Progenitor cell of endocrine pancreas (in vitro differentiated cells): ENCODE measurements at regions not wholly inside any gene's neighbourhood (a gene's known extent, or its start where the extent isn't known, plus 50 kb on each side); places are given as distances from the start of the nearest gene placed in this dataset.

Experiments
- DNase-seq: peaks from one replicate; pipeline ENCODE4 v3.0.0; 2021; ENCODE audit warnings: low spot score; ENCODE audit not compliant: unreplicated experiment
- H3K27ac Mint-ChIP-seq: 2 replicates; pipeline ENCODE4 v1.8.0; 2021; ENCODE audit warnings: mild to moderate bottlenecking, moderate library complexity, mixed read lengths
- H3K27me3 Mint-ChIP-seq: 2 replicates; pipeline ENCODE4 v1.8.0; 2021; ENCODE audit warnings: mixed read lengths
- H3K36me3 Mint-ChIP-seq: 2 replicates; pipeline ENCODE4 v1.8.0; 2022; ENCODE audit warnings: mixed read lengths; ENCODE audit not compliant: insufficient read depth
- H3K4me1 Mint-ChIP-seq: 2 replicates; pipeline ENCODE4 v1.8.0; 2021; ENCODE audit warnings: low read depth, mixed read lengths
- H3K4me3 Mint-ChIP-seq: 2 replicates; pipeline ENCODE4 v1.8.0; 2021; ENCODE audit warnings: low read depth, mild to moderate bottlenecking, moderate library complexity, mixed read lengths
- H3K9me3 Mint-ChIP-seq: 2 replicates; pipeline ENCODE4 v1.8.0; 2021; ENCODE audit warnings: low read depth, mixed read lengths
- TF ChIP-seq, protein P1 (sequence below): fragments of 200-600 bp; sonication (generic); IDR thresholded peaks from one replicate; pipeline ENCODE4 v1.5.0; 2021; ENCODE audit warnings: antibody characterized with exemption, mild to moderate bottlenecking; ENCODE audit not compliant: unreplicated experiment

DNA sequence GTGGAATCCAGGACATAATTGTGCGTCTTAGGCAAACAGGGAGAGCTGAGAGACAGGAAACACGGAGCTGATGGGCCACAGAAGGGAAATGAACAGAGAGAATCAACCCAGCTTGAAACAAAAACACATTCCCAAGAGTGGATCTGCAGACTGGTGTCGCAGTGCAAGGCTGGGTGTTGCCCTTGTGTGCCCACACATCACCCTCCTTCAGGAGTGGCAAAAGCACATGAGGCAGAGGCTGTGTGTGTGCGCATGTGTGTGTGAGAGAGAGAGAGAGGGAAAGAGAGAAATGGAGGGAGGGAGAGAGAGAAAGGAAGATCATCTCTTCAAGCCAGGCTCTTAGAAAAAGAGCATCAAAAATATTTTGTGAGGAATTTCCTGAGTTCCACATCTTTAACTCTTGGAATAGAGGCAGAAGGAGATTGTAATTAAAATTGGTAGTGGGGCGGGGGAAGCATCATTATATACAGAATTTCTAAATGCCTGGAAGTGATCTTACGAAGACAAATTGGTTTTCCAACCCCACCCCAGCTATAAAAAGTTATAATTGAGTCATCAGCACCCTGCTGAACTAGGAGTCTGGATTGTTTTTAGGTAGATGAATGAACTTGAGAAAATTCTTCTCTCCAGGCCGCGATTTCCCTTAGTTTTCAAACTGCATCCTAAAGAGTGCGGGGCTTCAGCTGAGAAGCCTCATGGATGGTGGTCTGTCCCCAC lies 480.7 kb downstream of the NPHP4 start:
- no peaks in the 10 kb centered on the region for H3K36me3 Mint-ChIP-seq
- H3K27ac Mint-ChIP-seq = no peak overlapping the region
- DNase-seq = no peak
- H3K9me3 Mint-ChIP-seq = no peaks in the 10 kb centered on the region
- H3K4me1 Mint-ChIP-seq = peaks cover 10% of the 10 kb centered on the region
- H3K27me3 Mint-ChIP-seq = peaks cover 15% of the 10 kb centered on the region
- TF ChIP-seq, protein P1, sequence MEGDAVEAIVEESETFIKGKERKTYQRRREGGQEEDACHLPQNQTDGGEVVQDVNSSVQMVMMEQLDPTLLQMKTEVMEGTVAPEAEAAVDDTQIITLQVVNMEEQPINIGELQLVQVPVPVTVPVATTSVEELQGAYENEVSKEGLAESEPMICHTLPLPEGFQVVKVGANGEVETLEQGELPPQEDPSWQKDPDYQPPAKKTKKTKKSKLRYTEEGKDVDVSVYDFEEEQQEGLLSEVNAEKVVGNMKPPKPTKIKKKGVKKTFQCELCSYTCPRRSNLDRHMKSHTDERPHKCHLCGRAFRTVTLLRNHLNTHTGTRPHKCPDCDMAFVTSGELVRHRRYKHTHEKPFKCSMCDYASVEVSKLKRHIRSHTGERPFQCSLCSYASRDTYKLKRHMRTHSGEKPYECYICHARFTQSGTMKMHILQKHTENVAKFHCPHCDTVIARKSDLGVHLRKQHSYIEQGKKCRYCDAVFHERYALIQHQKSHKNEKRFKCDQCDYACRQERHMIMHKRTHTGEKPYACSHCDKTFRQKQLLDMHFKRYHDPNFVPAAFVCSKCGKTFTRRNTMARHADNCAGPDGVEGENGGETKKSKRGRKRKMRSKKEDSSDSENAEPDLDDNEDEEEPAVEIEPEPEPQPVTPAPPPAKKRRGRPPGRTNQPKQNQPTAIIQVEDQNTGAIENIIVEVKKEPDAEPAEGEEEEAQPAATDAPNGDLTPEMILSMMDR = no peak
- no peak overlapping the region for H3K4me3 Mint-ChIP-seq

DNA sequence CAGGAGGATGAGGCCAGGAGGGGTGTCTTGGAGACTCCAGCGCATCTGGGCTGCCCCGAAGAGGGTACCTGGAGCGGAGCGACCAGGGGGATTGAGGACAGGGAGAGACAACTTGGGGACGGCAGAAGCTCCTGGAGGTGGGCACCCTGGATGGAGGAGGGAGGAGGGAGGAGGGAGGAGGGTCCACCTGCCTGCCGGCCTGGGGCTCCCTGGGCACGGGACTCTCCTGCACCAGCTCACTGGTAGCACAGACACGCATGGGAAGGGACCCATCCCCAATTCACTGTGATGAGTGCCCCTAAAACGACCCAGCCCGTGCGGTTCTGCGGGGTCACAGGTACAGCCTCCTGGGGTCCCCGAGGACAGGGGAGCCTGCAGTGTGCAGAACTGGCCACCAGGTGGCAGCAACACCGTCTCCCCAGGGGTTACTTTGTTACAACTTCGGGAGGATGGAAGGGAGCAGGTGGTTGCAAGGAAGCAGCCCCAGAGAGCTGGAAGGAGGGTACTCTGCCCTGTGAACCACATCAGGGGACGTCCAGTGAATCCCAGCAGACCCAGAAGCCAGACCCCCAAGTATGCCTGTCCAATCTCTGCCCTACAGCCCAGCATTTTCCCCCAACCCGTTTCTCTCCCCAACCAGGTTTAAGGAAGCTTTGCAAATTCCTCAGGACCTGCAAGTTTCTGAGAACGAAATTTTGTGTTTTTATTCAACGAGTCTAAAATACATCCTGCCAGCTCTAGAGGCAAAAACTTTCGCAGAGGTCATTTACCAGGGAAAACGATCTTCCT lies 482.4 kb downstream of the NPHP4 start:
- Mint-ChIP-seq H3K27me3 (peaks cover 15% of the 10 kb centered on the region), H3K4me1 (peaks cover 6% of the 10 kb centered on the region), H3K4me3 (no peak overlapping the region), H3K36me3 (no peaks in the 10 kb centered on the region), H3K9me3 (no peaks in the 10 kb centered on the region), H3K27ac (no peak overlapping the region)
- TF ChIP-seq, protein P1 = peak; percentile 96
- peak; percentile 82 for DNase-seq

DNA sequence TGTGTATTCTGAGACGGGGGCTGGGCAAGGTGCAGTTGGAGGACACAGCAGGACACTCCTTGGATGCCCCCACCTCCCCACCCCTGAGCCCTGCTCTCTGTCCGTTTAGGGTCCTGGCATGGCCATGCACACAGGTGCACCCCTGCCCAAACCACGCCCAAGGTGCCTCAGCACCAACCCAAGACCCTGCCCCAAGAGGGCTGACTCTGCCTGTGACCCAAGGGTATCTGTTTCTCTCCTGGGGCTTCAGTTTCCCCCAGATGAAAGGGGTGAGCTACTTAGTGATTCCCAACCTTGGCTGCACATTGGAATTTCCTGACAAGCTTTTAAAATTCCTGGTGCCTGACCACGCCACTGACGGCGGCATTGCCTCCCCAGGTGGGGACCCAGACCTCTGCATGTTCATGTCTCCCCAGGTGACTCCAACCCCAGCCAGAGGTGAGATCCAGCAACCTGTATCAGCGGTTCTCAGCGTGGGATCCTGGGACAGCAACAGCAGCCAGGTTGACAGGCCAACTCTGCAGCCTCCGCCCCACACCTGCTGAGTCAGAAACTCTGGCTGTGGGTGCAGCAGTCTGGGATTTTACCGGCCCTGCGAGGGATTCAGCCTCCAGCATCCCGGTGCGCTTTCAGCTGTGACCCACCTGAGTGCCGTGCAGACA lies 483.4 kb downstream of the NPHP4 start:
- H3K4me1 Mint-ChIP-seq = no peaks in the 10 kb centered on the region
- no peak for DNase-seq
- TF ChIP-seq, protein P1 = no peak
- no peaks in the 10 kb centered on the region for H3K9me3 Mint-ChIP-seq
- no peaks in the 10 kb centered on the region for H3K36me3 Mint-ChIP-seq
- no peak overlapping the region for H3K4me3 Mint-ChIP-seq
- H3K27ac Mint-ChIP-seq = no peak overlapping the region
- H3K27me3 Mint-ChIP-seq = peaks cover 18% of the 10 kb centered on the region

DNA sequence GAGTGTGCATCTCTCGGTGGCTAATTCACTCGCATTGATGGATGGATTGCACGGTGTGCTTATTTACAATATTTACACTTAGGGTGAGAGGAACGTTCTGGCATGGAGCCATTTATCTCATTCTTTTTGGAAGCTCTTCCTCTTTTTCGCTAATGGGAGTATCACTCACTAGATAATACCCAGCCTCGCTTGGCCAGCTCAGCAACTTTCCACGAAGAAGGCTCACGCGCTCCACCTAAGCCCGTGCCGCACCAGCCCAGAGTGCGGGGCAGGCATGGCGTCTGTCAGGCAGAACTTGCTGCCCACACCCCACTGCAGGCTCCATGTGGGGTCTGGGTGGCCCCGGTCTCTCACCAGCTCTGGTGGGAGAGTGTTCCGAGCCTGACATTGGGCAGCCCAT lies 484.9 kb downstream of the NPHP4 start:
- no peak overlapping the region for H3K4me3 Mint-ChIP-seq
- TF ChIP-seq, protein P1 = no peak
- H3K36me3 Mint-ChIP-seq = no peaks in the 10 kb centered on the region
- H3K4me1 Mint-ChIP-seq = no peaks in the 10 kb centered on the region
- H3K9me3 Mint-ChIP-seq = no peaks in the 10 kb centered on the region
- no peak overlapping the region for H3K27ac Mint-ChIP-seq
- peaks cover 24% of the 10 kb centered on the region for H3K27me3 Mint-ChIP-seq
- DNase-seq = no peak

DNA sequence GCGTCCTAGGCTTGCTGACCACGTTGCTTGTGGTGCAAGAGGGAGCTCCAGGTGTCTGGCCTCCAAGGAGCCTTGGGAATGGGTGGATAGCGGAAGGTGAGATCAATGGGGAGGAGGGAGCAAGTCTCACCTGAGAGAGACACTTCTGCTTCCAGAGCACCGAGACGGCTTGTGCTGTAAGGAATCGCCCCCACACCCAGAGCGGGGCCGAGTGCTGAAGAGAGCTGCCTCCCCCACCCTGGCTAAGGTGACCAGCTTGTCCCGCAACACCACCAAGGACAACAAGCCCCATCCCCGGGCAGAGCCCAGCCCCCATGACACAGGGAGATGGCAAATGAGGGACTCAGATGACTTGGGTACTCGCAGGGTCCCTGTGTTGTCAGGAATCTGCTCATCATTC lies 485.6 kb downstream of the NPHP4 start:
- no peak for DNase-seq
- TF ChIP-seq, protein P1 = no peak
- Mint-ChIP-seq H3K36me3 (no peaks in the 10 kb centered on the region), H3K4me1 (no peaks in the 10 kb centered on the region), H3K9me3 (no peaks in the 10 kb centered on the region), H3K4me3 (no peak overlapping the region), H3K27me3 (peaks cover 28% of the 10 kb centered on the region), H3K27ac (no peak overlapping the region)
